Panc1 (cell line): ENCODE measurements at regions not wholly inside any gene's neighbourhood (a gene's known extent, or its start where the extent isn't known, plus 50 kb on each side); places are given as distances from the start of the nearest gene placed in this dataset.

Source experiments
- ATAC-seq: fragments of 200-7000 bp; cut with Tn5 transposase; 2 replicates; pipeline ENCODE4 v1.9.1; 2020; ENCODE audit warnings: mild to moderate bottlenecking, moderate library complexity
- BruUV-seq: library from RNA; stranded (reverse); fragments of 400-500 nt; replicated peaks from 2 replicates; lab custom pipeline; 2021; lab: Mats Ljungman, UMichigan
- CTCF ChIA-PET: fragments of 300-600 bp; sonication (Branson Sonifier 250); formaldehyde crosslinking; loops from one replicate; lab custom pipeline; 2022; ENCODE audit warnings: antibody characterized with exemption; lab: Charles Lee
- POLR2A ChIA-PET: fragments of 300-600 bp; sonication (Branson Sonifier 250); formaldehyde crosslinking; loops from one replicate; lab custom pipeline; 2022; ENCODE audit warnings: antibody characterized with exemption; lab: Charles Lee
- DNase-seq: peaks from one replicate; pipeline ENCODE4 v3.0.0-alpha.2; 2010; ENCODE audit warnings: low read depth, low spot score
- H3K27ac ChIP-seq: 2 replicates; pipeline ENCODE4 v1.5.1; 2011; ENCODE audit warnings: mild to moderate bottlenecking, low read length, inconsistent platforms
- H3K27me3 ChIP-seq: fragments of 200-500 bp; sonication (Bioruptor generic); 2 replicates; pipeline ENCODE4 v1.6.0; 2014; ENCODE audit warnings: low read length, inconsistent platforms; ENCODE audit not compliant: control insufficient read depth, insufficient read depth
- H3K36me3 ChIP-seq: fragments of 200-500 bp; sonication (Bioruptor generic); 2 replicates; pipeline ENCODE4 v1.5.1; 2014; ENCODE audit warnings: inconsistent platforms, mild to moderate bottlenecking, low read length, moderate library complexity; ENCODE audit not compliant: control insufficient read depth, insufficient read depth
- H3K4me1 ChIP-seq: 2 replicates; pipeline ENCODE4 v1.5.1; 2011; ENCODE audit warnings: inconsistent platforms, mild to moderate bottlenecking, low read length, moderate library complexity; ENCODE audit not compliant: control insufficient read depth, insufficient read depth
- H3K4me3 ChIP-seq, 2 experiments: 2 replicates each; pipeline ENCODE4 v1.5.1; 2011 to 2012; ENCODE audit warnings: low read depth in 2 of 2, low read length in 2 of 2, mild to moderate bottlenecking in 2 of 2, inconsistent platforms in 1 of 2, moderate library complexity in 1 of 2
- H3K9me3 ChIP-seq: fragments of 200-500 bp; sonication (Bioruptor generic); 2 replicates; pipeline ENCODE4 v1.5.1; 2014; ENCODE audit warnings: low read depth, mild to moderate bottlenecking, inconsistent platforms, low read length, moderate library complexity; ENCODE audit not compliant: control insufficient read depth, insufficient read depth
- POLR2AphosphoS5 ChIP-seq: IDR thresholded peaks from 2 replicates; pipeline ENCODE4 v1.6.1; 2012; ENCODE audit warnings: mild to moderate bottlenecking, low read depth, low read length, moderate library complexity
- SIN3A ChIP-seq: IDR thresholded peaks from 2 replicates; pipeline ENCODE4 v1.6.1; 2012; ENCODE audit warnings: low read depth, mild to moderate bottlenecking, low read length, moderate library complexity, borderline replicate concordance; ENCODE audit not compliant: insufficient read depth
- TCF7L2 ChIP-seq: IDR thresholded peaks from 2 replicates; pipeline ENCODE4 v1.6.1; 2011; ENCODE audit warnings: mild to moderate bottlenecking, low read depth, low read length, inconsistent platforms
- in situ Hi-C: cut with HindIII; loops from 2 replicates; pipeline ENCODE4 v1.10.0; 2016; ENCODE audit warnings: low sequenced_read_pairs, low pct_unique_long_range_greater_than_20kb
- intact Hi-C: fragments of 100-400 bp; cut with micrococcal nuclease; formaldehyde crosslinking; loops from one replicate; pipeline ENCODE4 v1.10.0; 2022; ENCODE audit not compliant: unreplicated experiment
- TF ChIP-seq, protein P1 (sequence below): fragments of 450-650 bp; IDR thresholded peaks from 2 replicates; pipeline ENCODE4 v1.5.1; 2017; ENCODE audit warnings: mild to moderate bottlenecking
- TF ChIP-seq, protein P2 (sequence below), 2 experiments: IDR thresholded peaks; 2 replicates each; pipeline ENCODE4 v1.6.1; 2011 to 2012; ENCODE audit warnings: low read depth in 2 of 2, control low read depth in 1 of 2, low read length in 1 of 2, mild to moderate bottlenecking in 1 of 2, moderate library complexity in 1 of 2; ENCODE audit not compliant: insufficient read depth in 1 of 2

GRCh38 chr2:8370258-8370802 is 311.5 kb upstream of the ID2 start:
- TF ChIP-seq TCF7L2: no peak
- TF ChIP-seq POLR2AphosphoS5: no peak
- TF ChIP-seq, protein P1, sequence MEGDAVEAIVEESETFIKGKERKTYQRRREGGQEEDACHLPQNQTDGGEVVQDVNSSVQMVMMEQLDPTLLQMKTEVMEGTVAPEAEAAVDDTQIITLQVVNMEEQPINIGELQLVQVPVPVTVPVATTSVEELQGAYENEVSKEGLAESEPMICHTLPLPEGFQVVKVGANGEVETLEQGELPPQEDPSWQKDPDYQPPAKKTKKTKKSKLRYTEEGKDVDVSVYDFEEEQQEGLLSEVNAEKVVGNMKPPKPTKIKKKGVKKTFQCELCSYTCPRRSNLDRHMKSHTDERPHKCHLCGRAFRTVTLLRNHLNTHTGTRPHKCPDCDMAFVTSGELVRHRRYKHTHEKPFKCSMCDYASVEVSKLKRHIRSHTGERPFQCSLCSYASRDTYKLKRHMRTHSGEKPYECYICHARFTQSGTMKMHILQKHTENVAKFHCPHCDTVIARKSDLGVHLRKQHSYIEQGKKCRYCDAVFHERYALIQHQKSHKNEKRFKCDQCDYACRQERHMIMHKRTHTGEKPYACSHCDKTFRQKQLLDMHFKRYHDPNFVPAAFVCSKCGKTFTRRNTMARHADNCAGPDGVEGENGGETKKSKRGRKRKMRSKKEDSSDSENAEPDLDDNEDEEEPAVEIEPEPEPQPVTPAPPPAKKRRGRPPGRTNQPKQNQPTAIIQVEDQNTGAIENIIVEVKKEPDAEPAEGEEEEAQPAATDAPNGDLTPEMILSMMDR: no peak
- TF ChIP-seq, protein P2, sequence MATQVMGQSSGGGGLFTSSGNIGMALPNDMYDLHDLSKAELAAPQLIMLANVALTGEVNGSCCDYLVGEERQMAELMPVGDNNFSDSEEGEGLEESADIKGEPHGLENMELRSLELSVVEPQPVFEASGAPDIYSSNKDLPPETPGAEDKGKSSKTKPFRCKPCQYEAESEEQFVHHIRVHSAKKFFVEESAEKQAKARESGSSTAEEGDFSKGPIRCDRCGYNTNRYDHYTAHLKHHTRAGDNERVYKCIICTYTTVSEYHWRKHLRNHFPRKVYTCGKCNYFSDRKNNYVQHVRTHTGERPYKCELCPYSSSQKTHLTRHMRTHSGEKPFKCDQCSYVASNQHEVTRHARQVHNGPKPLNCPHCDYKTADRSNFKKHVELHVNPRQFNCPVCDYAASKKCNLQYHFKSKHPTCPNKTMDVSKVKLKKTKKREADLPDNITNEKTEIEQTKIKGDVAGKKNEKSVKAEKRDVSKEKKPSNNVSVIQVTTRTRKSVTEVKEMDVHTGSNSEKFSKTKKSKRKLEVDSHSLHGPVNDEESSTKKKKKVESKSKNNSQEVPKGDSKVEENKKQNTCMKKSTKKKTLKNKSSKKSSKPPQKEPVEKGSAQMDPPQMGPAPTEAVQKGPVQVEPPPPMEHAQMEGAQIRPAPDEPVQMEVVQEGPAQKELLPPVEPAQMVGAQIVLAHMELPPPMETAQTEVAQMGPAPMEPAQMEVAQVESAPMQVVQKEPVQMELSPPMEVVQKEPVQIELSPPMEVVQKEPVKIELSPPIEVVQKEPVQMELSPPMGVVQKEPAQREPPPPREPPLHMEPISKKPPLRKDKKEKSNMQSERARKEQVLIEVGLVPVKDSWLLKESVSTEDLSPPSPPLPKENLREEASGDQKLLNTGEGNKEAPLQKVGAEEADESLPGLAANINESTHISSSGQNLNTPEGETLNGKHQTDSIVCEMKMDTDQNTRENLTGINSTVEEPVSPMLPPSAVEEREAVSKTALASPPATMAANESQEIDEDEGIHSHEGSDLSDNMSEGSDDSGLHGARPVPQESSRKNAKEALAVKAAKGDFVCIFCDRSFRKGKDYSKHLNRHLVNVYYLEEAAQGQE (IDR thresholded peaks at IDR 0.05; ENCODE audit: insufficient read depth in 1 of 2, low read depth in 2 of 2, low read length in 1 of 2): no peak
- H3K27me3 ChIP-seq: no peaks in the 10 kb centered on the region
- no peaks in the 10 kb centered on the region for H3K4me1 ChIP-seq
- no peak overlapping the region for H3K27ac ChIP-seq
- ATAC-seq: no peak
- peaks cover 5% of the 10 kb centered on the region; the same call in 1 of the 2 replicates for H3K9me3 ChIP-seq
- BruUV-seq: no TSS peak
- CTCF ChIA-PET: no interaction called here
- H3K36me3 ChIP-seq: no peaks in the 10 kb centered on the region
- intact Hi-C loops: no loop called here
- DNase-seq: no peak
- H3K4me3 ChIP-seq: no peak overlapping the region
- in situ Hi-C loops: no loop called here
- POLR2A ChIA-PET: no interaction called here

DNA sequence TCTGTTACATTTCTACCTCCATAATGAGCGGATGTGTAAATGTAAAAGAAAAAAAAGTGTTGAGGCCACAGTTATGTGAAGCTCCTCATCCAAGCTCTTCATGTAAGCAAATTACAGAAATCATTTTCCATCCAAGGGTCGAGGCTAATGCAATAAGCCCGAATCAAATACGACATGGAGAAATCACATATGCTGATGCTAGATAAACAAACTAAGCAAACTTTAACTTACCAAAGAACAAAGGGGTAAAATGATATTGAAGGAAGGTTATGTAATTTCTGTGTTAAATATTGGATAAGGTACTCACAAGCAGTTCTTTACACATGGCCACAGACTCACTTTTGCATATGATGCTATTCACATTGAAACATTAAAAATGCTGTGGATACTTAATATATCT is 310.2 kb upstream of the ID2 start:
- DNase-seq (no peak), ATAC-seq (no peak)
- Histone ChIP-seq H3K27ac (no peak overlapping the region), H3K4me3 (no peak overlapping the region), H3K4me1 (no peaks in the 10 kb centered on the region), H3K27me3 (no peaks in the 10 kb centered on the region), H3K36me3 (no peaks in the 10 kb centered on the region), H3K9me3 (peaks cover 5% of the 10 kb centered on the region; the same call in 1 of the 2 replicates)
- ChIA-PET POLR2A (no interaction called here), CTCF (interaction anchor here (0.6 kb wide), 1 partner anchor 10 kb away, joined by 3 read pairs; no protein-coding TSS in a partner anchor)
- no TSS peak for BruUV-seq
- in situ Hi-C loops (no loop called here), intact Hi-C loops (no loop called here)
- TF ChIP-seq, protein P1: no peak
- TF ChIP-seq TCF7L2 (no peak), POLR2AphosphoS5 (no peak), SIN3A (no peak)
